ENCODE measurements at regions not wholly inside any gene's neighbourhood (a gene's known extent, or its start where the extent isn't known, plus 50 kb on each side); places are given as distances from the start of the nearest gene placed in this dataset.

GRCh38 chr18:34380326-34380725 lies 155.6 kb upstream of the NOL4 start:
- H3K4me3 ChIP-seq (ENCODE audit: insufficient read depth, low read depth, low read length) = no peak overlapping the region
- no peak overlapping the region for H3K4me2 ChIP-seq (ENCODE audit: low read depth, low read length)
- H3K9ac ChIP-seq (ENCODE audit: low read depth, low read length) = no peak overlapping the region
- H3K4me1 ChIP-seq (ENCODE audit: control insufficient read depth, insufficient read depth, low read length) = no peaks in the 10 kb centered on the region
- no peak for ATAC-seq (ENCODE audit: low read depth)
- no peak overlapping the region for H4K91ac ChIP-seq (ENCODE audit: insufficient read depth, low read depth, low read length)
- H2BK120ac ChIP-seq (ENCODE audit: low read depth, low read length) = no peak overlapping the region
- no peak overlapping the region for H3K4ac ChIP-seq (ENCODE audit: low read depth, low read length)
- no peak overlapping the region for H4K5ac ChIP-seq (ENCODE audit: low read depth, low read length)
- H2AK5ac ChIP-seq (ENCODE audit: low read depth, low read length) = no peak overlapping the region
- no peaks in the 10 kb centered on the region for H3K9me3 ChIP-seq (ENCODE audit: control insufficient read depth, insufficient read depth, low read length)
- ChIA-PET POLR2A (ENCODE audit: unreplicated experiment) (no interaction called here), CTCF (no interaction called here)
- H3K23ac ChIP-seq (ENCODE audit: low read depth, low read length) = no peak overlapping the region
- dilution Hi-C loops (cut with HindIII; ENCODE audit: low sequenced_read_pairs, unreplicated experiment) = no loop called here
- H3K36me3 ChIP-seq (ENCODE audit: control insufficient read depth, insufficient read depth, low read length) = no peaks in the 10 kb centered on the region
- TF ChIP-seq MAFK (IDR thresholded peaks at IDR 0.05; ENCODE audit: low read depth, low read length) (no peak), NFE2L2 (IDR thresholded peaks at IDR 0.05; ENCODE audit: low read depth, low read length) (no peak), RCOR1 (IDR thresholded peaks at IDR 0.05; ENCODE audit: insufficient replicate concordance, low read length) (no peak), MXI1 (IDR thresholded peaks at IDR 0.05; ENCODE audit: borderline replicate concordance, low read depth, low read length) (no peak), RAD21 (IDR thresholded peaks at IDR 0.05; ENCODE audit: low read length) (no peak), MAZ (IDR thresholded peaks at IDR 0.05; ENCODE audit: borderline replicate concordance, low read depth, low read length) (no peak), RFX5 (IDR thresholded peaks at IDR 0.05; ENCODE audit: low read depth, low read length) (no peak), SMC3 (IDR thresholded peaks at IDR 0.05; ENCODE audit: low read depth, low read length) (no peak), BHLHE40 (IDR thresholded peaks at IDR 0.05; ENCODE audit: low read depth, low read length) (no peak), CHD1 (IDR thresholded peaks at IDR 0.05; ENCODE audit: low read depth, low read length) (no peak), POLR2A (IDR thresholded peaks at IDR 0.05; ENCODE audit: low read depth, low read length) (no peak)
- TF ChIP-seq, protein P1, sequence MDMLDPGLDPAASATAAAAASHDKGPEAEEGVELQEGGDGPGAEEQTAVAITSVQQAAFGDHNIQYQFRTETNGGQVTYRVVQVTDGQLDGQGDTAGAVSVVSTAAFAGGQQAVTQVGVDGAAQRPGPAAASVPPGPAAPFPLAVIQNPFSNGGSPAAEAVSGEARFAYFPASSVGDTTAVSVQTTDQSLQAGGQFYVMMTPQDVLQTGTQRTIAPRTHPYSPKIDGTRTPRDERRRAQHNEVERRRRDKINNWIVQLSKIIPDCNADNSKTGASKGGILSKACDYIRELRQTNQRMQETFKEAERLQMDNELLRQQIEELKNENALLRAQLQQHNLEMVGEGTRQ (IDR thresholded peaks at IDR 0.05; ENCODE audit: low read depth, low read length) = no peak
- H2BK20ac ChIP-seq (ENCODE audit: low read depth, low read length) = no peak overlapping the region
- no peak overlapping the region for H2AFZ ChIP-seq (replicated peaks; ENCODE audit: low read length, poor library complexity)
- no peak for DNase-seq
- H3K56ac ChIP-seq (ENCODE audit: extremely low read depth, insufficient read depth, low read length) = no peak overlapping the region
- H3K79me1 ChIP-seq (ENCODE audit: low read depth in 1 of 2, low read length in 2 of 2) = no peaks in the 10 kb centered on the region
- no peaks in the 10 kb centered on the region for H3K27me3 ChIP-seq (ENCODE audit: control insufficient read depth, insufficient read depth, low read length)
- in situ Hi-C loops (cut with MboI; ENCODE audit: low sequenced_read_pairs) = no loop called here
- no peak overlapping the region for H3K27ac ChIP-seq (ENCODE audit: insufficient read depth, low read length)
- H4K8ac ChIP-seq (ENCODE audit: low read depth in 2 of 2, low read length in 2 of 2) = no peak overlapping the region
- BruUV-seq (replicated peaks) = no TSS peak
- H2BK15ac ChIP-seq (ENCODE audit: low read depth, low read length) = no peak overlapping the region
- no peak overlapping the region for H2AK9ac ChIP-seq (replicated peaks; ENCODE audit: low read depth, low read length, poor library complexity)
- intact Hi-C loops (cut with micrococcal nuclease) = no loop called here
- no peak overlapping the region for H3K18ac ChIP-seq (ENCODE audit: low read depth, low read length)
- no peaks in the 10 kb centered on the region for H3K9me1 ChIP-seq (ENCODE audit: insufficient read depth, low read length)
- no peaks in the 10 kb centered on the region for H4K20me1 ChIP-seq (ENCODE audit: insufficient read depth, low read length)
- WGBS, 2 experiments (ENCODE audit: extremely low coverage in 2 of 2, insufficient read length in 1 of 2) = no CpG with 5 or more reads among the region's 1 CpG
- H2BK5ac ChIP-seq (ENCODE audit: low read depth, low read length, poor library complexity, severe bottlenecking) = no peak overlapping the region
- no peak overlapping the region for H3K14ac ChIP-seq (replicated peaks; ENCODE audit: low read depth, low read length)
